Pons (tissue), 1 donor: ENCODE measurements at regions not wholly inside any gene's neighbourhood (a gene's known extent, or its start where the extent isn't known, plus 50 kb on each side); places are given as distances from the start of the nearest gene placed in this dataset.

Experiments
- DNase-seq: peaks from one replicate; pipeline ENCODE4 v3.0.0-alpha.2; 2016; ENCODE audit warnings: low spot score

DNA sequence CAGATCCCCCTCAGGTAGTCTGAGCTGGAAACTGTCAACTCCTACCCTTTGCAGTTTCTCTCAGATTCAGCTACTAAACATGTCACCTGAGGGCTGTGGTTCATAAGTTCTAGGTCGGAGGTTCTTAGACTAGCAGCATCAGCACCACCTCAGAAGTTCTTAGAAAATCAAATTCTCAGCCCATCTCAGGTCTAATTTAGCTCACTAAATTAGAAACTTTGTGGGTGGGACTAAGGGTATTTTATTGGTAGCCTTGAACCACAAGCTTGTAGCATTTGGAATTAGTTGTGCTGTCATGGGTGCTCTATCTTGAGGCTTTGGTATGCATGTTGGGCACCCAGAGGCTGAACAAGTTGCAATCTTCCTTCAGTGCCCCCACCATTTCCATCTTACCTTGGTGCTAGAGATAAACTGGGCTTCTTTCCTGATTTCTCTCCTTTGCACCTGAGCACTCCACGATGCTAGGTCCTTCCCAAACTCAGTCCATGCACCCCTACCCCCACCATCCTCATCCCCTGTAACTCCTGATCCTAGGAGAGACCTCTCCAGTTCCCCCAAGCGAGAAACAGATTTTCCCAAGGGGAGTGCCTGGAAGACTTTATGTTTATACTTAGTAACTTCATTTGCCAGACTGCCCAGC lies 54.2 kb downstream of the S1PR1 start:
- no peak for DNase-seq

DNA sequence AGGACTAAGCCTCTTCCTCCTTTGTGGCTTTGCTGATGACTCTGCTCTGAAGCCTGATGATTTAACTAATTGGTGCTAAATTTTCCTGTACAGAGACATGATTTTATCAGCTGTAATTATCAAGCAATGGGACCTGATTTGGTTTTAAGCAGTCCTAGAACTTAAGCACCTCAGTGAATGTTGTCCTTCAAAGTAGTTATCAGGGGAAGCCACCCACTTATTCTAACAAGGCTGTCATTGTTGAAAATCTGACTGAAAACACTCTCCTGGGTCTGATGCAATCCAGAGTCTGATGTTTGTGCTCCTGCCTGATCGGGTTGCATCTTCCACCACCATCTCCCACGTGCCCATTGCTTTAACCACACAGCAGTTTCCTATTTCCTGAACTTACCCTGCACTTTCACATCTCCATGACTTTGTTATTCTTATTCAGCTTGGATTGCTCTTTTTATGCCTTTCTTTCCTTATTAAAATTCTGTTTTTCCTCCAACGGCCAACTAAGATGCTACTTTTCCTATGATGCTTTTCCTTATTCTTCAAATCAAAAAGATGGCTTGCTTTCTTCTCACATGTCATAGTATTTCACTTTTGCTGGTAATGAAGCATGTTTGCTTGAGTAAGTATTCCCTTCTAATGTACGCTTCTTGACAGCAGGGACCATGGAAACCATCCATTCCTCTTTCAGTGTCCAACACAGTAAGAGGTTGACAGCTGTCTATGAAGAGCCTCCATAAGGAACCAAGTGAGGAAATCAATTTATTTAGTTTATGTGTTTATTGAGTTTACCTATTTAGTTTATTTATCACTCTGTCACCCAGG lies 55.0 kb downstream of the S1PR1 start:
- DNase-seq = peak; percentile 46

DNA sequence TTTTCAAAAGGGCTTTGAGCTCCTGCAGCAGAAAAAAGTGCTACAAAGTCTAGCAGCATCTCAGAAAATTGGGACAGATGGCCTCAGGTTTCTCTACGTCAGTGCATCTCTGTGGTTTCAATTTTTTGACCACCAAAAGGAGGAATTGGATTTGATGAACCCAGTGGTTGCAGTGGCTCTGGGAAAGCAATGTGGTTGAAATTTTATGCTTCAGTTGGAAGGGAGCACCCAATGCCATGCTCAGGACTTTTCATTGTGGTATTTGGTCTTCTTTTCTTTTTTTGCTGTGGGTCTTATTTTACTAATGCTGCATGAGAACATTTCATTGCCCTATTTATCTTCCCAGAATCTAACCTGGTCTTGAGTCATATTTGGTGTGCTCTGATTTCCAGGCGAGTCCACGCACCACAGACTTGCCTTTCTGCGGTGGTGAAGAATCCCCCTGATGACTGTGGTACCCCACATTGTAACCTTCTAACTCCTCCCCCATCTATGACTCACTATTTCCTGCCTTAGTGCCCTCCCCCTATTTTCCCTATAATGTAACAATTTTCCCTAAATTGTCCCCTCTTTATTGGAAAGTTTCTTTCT lies 56.7 kb downstream of the S1PR1 start:
- DNase-seq = no peak

DNA sequence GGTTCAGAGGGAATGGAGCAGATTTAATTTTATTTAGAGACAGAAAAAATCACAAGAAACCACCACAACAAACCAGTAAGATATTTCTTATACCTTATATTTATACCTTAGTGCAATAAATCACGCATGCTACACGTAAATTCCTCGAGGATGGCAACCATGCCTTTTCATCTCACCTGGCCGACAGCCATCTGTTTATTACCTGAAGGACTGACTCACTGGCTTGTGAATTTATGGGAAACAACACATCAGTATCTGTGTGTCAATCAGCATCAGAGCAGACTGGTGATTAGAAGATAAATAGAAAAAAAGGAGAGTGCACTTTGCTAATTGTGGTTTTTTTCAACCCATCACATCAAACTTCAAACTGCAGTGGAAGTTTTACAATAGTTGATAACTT lies 58.4 kb downstream of the S1PR1 start:
- no peak for DNase-seq

DNA sequence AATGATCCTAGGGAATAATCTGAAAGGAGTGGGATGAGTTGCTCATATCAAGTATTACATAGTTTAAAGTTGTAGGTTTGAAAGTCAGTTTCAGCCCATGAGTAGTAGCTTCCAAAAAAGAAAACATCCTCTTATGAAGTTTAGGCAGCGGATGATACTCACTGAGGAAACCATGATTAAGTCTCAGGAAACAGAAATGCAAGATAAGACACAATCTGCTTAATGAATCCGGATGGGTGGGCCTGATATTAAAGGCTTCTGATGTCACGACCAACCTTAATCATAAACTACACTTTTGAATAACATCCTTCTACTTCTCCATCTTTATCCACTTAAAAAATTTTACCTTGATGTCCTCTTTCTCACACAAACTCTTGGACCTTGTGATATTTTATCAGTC lies 61.8 kb downstream of the S1PR1 start:
- no peak for DNase-seq

DNA sequence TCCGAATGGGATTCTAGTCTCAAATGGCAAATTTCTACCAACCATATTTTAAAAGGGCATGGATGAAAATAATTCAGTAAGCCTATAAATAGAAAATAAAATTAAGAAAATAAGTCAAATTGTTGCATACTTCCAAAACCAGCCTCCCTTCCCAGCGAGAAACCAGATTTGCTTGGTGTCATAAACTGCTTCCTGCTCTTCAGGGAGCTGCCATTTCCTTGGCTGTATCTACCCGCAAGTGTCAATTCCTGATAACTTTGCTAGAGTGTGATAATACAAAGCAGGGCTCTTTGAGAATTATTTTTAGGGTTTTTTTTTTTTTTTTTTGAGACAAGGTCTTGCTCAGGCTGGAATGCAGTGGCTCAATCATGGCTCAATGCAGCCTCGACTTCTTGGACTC lies 62.3 kb downstream of the S1PR1 start:
- DNase-seq = no peak

DNA sequence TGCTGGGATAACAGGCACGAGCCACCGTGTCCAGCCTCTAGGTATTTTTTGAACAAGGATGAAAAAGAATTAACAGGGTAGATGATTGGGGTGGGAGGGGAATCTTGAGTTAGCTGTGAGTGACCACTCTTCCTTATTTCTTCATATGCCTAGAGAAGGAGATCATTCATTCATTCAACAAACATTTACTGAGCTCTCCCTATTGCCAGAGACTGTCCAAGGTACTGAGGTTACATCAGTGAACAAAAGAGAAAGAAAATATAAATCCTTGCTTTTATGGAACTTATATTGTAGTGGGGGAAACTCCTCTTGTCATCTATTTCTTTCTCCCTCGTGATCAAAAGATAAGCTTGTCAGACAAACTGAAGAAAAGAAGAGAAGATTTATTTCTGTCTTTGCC lies 62.9 kb downstream of the S1PR1 start:
- DNase-seq = no peak

DNA sequence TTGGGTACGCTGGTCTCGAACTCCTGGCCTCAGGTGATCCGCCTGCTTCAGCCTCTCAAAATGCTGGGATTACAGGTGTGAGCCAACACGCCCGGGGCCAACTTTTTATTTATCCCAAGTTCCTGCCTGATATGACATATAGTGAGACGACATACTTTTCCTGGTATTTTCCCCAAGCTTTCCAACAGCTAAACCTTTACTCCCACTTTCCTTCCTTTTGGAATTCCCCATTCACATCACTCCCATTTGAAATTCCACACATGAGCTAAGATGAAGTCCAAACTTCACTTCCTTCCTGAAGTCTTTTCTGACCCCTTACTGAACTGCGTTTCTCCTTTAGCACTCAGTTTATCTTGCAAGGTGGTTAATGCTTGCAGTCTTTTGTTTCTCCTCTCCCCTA lies 64.1 kb downstream of the S1PR1 start:
- DNase-seq = no peak

DNA sequence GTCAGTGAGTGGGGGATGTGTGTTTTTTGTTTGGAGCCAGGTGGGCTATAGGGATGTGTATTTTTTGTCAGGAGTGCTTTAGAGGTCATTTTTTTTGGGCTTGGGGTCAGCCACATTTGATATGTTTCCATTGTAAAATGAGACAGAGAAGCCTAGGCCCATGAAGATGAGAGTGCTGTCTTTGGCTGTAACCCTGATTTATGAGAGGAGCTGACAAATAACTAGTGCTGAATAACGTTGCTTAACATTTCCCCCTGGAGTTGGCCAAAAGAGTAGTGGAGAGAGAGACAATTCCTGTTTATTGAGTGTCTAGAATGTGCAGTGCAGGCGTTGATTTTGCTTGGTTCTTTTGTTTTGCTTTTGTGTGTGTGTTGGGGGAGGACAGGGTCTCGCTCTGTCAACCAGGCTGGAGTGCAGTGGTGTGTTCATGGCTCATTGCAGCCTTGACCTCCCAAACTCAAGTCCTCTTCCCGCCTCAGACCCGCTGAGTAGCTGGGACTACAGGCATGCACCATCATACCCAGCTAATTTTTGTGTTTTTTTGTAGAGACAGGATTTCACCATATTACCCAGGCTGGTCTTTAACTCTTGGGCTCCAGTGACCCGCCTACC lies 64.7 kb downstream of the S1PR1 start:
- DNase-seq = no peak

DNA sequence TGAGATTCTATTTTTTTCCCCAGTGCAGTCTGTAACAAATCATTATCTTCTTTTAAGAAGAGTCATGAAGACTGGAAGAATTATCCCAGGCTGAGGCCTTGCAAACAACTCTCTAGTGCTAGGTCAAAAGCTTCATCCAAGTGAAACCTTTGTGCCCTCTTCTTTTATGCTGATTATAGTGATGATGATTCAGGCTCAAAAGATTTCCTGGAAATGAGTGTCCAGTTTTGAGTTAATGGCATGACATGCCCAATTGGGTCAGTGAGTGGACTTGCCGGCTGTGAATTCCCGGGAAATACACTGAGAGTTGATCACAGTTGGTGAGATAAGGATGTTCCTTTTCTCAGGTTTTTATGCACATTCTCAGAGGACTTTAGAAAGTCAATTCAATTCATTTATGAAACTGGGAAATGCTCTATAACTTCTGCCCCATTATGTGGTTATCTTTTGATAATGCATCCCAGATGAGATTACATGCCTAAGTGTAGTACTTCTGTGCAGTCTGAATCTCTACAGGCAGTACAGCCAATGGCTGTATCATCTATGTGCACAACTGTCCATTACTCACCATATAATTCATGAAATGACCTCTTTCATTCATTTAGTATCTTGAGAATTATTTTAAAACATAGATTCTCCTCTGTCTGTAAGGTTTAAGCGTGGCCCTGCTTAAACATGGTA lies 66.2 kb downstream of the S1PR1 start:
- no peak for DNase-seq

DNA sequence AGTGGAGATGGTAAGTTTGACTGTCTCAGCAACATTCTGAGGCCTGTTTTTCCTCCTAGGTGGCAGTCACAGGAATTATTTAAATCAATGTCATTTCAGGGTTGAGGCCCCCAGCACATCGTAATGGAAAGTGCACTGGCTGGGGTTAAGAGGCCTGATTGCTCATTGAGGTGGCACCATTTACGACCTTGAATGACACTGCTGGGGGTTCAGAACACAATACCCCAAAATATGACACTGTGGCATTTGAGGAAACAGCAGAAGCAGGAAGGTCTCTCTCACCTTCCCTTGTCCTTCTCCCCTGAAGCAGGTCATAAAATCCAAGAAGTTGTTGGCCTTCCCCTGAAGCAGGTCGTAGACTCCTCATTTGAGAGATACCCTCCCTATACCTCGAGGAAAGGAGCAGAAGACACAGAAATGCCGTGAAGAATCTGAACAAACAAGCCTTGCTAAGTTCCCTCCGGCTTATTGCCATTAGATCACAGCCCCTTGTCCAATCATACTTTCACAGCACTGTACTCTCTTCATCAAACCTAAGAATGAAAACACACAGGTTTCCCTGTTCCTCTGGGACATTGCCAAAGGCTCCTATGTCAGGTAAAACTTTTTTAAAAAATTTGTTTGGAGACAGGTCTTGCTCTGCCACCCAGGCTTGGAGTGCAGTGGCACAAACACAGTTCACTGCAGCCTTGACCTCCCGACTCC lies 71.3 kb downstream of the S1PR1 start:
- DNase-seq = no peak

DNA sequence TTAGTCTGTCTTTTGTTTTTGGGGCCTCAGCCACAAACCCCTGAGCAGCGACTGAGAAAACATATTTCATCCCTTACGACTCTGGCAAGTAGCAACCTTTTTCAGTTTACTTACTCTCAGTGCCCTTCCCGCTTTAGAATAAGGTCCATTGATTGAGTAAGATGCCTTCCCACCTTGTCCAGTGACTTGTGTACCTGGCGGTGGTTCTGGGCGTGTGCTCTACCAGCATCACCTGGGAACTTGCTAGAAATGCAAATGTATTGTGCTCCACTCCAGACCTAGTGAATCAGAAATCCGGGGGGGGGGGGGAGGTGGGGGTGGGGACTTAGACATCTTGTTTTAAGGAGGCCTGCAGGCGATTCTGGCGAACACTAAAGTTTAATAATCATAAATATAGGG lies 72.1 kb downstream of the S1PR1 start:
- DNase-seq = no peak

DNA sequence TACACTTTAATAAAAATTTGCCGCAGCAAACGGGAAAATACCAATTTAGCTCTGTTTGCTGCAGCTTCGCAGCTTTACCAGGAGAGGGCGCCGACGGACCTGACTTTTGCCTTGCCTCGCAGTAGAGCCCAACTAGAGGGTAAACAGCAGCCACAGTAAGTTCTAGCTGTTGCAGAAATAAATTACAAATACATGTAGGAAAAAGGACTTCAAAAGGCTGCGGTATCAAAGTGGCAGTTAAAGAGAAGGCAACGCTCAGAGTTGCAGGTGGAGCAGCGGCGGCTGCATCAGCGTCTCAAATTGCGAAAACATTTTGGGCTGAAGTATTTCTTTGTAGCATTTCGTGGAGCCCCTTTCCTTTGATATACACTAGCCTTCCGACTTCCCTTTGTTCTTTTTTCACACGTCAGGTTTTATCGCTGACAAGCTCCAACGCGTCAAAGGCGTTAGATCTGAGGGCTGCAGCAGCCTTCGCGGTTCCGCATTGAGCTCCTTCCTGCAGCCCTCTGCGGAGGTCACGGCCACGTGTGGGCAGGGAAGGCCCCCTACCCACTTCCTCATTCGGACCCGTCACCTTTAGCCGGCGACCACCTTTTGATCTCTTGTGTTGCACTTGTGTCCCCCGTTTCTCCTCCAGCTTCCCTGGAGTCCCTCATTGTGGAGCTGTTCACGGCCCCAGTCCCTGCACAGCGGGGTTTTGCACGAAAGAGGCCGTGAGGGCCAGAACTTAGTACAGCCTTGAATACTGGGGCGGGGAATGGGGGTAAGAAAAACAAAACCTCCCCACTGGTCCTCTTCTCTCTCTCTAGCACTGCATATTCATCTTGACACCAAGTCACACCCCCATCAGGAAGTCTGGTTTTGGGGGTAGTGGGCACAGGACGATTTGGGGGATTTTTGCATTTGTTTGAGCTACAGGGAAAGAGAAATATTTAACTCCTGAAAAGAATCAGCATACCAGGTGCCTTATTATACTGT lies 72.8 kb downstream of the S1PR1 start:
- peak; percentile 64 for DNase-seq

DNA sequence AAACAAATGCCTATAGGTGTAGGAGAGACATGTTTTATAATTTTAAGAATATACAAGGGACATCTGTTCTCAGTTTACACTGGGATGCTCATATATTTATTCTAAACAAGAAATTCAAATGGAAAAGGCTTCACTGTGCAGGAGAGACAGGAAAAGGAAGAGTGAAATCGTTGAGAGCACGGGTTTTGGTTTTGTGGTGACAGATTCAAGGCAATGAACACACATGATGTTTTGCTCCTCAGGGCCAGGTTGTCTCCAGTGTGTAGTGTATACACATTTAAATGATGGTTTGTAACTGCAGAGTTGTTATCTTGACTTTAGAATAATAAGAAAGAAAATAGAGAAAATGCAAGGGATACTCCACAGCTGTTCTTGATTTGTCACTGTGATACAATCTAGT lies 73.7 kb downstream of the S1PR1 start:
- DNase-seq = no peak

DNA sequence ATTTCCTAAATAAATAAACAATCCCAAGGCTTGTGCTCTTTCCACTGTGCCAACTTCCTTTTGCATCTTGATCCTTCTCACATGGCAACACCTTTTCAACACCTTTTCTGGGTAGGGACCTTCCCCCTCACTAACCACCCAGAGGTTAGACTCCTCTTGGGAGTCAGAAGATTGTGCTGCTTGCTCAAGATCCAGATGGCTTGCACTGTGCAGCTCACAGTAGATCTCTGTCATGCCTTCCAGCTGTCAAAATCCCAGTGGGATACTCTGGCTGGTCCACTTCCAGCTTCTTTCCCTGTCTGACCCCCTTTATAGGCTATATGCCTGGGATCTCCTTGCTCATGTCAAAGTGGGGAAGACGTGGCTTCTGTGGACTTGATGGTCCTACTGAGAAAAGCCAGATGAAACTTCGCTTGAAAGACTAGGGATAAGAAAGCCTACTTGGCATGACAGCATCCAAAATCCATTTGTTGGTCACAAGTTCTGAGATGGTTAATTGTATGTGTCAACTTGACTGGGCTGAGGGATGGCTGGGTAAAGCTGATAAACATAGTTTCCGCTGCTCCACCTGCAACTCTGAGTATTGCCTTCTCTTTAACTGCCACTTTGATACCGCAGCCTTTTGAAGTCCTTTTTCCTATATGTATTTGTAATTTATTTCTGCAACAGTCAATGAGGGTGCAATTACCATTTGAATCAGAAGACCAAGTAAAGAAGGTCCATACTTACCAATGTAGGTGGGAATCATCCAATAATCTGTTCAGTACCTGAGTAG lies 74.5 kb downstream of the S1PR1 start:
- DNase-seq = no peak

DNA sequence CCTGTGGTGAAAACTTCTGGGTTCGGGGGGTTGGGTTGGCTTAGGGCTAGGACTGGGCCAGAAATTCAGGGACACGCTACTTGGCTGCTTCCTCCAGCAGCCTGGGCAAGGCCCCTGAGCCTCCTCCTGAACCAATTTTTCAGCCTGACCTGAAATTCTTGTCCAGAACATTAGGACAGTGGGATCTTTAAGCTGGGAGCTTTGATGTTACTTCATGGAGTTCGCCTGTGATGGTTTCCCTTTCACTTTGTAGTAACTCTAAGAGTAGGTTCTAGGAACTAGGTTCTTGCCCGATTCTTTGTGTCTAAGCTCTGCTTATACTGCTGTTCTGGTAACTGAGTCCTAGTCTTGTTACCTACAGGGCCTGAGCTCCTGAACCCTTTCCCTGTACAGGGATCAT lies 75.3 kb downstream of the S1PR1 start:
- no peak for DNase-seq

DNA sequence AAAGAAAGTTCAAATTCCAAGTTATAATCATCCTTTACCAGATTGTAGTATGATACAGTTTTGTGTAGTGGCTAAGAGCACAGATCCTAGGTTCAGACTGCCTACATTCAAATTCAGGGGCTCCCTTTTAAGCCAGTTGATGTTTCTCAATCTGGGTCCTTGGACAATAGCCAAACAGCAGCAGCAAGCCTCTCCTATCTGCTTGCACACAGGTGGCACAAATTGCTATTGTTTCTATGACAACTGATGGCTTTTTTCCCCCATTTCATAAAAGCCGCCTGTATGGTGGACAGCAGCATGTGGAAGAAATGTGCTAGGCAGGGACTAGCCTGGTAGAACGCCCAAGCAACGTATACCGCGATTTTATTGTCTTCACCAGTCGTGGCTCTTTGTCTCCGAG lies 76.5 kb downstream of the S1PR1 start:
- DNase-seq = no peak

DNA sequence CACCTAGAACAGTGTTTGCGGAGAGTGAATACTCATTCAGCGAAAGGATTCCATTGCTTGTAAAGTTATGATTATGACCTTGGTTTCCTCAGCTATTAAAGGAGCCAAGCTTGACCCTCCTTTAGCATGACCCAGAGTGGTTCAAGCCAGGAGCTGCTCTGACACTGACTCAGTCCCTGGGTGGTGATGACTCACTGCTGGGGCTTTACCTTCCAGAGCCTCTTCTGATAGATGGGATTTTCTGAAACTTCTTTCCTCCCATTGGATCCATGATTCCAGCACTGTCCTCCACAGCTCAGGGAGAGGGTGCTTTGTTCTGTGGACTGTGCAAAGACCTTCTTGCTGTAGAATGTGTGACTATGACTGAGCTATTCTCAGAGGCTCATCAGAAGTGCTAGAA lies 77.4 kb downstream of the S1PR1 start:
- DNase-seq = no peak

DNA sequence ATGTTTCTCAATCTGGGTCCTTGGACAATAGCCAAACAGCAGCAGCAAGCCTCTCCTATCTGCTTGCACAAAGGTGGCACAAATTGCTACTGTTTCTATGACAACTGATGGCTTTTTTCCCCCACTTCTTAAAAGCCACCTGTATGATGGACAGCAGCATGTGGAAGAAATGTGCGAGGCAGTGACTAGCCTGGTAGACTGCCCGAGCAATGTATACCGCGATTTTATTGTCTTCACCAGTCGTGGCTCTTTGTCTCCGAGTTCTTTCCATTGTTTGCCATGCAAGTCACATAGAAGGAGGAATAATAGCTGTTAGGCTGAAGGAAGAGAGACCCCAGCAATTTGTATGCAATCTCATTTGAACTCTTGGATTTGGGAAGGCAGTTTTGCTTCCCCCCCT lies 79.4 kb downstream of the S1PR1 start:
- DNase-seq = no peak

DNA sequence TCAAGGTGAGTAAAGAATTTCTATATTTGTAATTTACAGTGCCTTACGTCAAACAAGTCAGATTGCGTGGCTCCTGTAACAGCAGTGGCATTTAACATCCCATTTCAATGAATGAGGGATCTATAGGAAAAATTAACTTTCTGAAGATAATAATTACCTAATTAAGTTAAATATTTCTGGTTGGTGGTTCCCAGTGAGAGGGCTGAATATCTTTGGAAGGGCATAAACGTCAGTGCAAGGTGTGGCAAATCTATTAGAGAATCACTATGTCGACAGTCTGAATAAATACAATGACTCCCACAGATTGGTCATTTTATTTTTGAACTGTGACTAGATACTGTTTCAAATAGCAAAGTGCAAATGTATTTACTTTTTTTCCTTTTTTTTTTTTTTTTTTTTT lies 80.0 kb downstream of the S1PR1 start:
- no peak for DNase-seq
